Stimulated activated naive B cell treated with anti-CD40 and anti-IgM and Interleukin-4, amounts not matched to agents 10 μg/mL and 1 μg/mL and 100 μg/mL, for 72 hours (primary cell): ENCODE measurements at regions not wholly inside any gene's neighbourhood (a gene's known extent, or its start where the extent isn't known, plus 50 kb on each side); places are given as distances from the start of the nearest gene placed in this dataset.

Experiments used
- ATAC-seq, 2 donors: fragments of 150-1000 bp; cut with Tn5 transposase; replicated peaks; 2 replicates each; pipeline ENCODE4 v1.10.0; 2021; ENCODE audit warnings: moderate library complexity in 1 of 2
- DNase-seq: peaks from one replicate; pipeline ENCODE4 v3.0.0; 2021
- H3K27ac Mint-ChIP-seq: one replicate; pipeline ENCODE4 v1.8.0; 2022; ENCODE audit warnings: mild to moderate bottlenecking, mixed read lengths
- H3K27me3 Mint-ChIP-seq, 2 donors: one replicate each; pipeline ENCODE4 v1.8.0; 2022; ENCODE audit warnings: mixed read lengths in 2 of 2
- H3K36me3 Mint-ChIP-seq, 2 donors: one replicate each; pipeline ENCODE4 v1.8.0; 2022; ENCODE audit warnings: mixed read lengths in 2 of 2, mild to moderate bottlenecking in 1 of 2
- H3K4me1 Mint-ChIP-seq, 2 donors: one replicate each; pipeline ENCODE4 v1.8.0; 2022; ENCODE audit warnings: mixed read lengths in 2 of 2, mild to moderate bottlenecking in 1 of 2
- H3K4me3 Mint-ChIP-seq, 2 donors: one replicate each; pipeline ENCODE4 v1.8.0; 2022; ENCODE audit warnings: mild to moderate bottlenecking in 2 of 2, mixed read lengths in 2 of 2, moderate library complexity in 1 of 2
- H3K9me3 Mint-ChIP-seq, 2 donors: one replicate each; pipeline ENCODE4 v1.8.0; 2022; ENCODE audit warnings: mixed read lengths in 2 of 2, mild to moderate bottlenecking in 1 of 2

DNA sequence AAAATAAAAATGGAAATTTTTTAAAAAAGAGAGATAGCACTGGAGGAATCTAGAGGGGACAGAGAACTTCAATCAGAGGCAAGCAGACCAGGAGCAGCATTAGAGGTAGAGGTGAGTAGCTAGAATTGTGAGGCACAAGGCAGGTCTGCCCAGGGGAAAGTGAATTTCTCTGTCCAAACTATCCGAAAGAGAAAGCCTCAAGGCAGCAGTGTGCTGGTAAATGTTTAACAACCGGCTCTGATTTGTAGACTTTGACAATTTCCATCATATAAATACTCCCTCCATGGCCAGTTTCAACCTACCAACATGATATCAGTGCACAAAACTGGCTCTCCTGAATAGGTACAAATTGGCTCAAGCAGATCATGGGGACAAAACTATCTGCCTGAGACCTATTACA lies 160.6 kb upstream of the EGLN3 start:
- Mint-ChIP-seq H3K4me3 (no peak overlapping the region), H3K27ac (no peak overlapping the region), H3K27me3 (peaks cover 3 to 14% of the 10 kb centered on the region in 2 donors), H3K36me3 (no peaks in the 10 kb centered on the region), H3K4me1 (no peaks in the 10 kb centered on the region), H3K9me3 (peaks cover 4 to 5% of the 10 kb centered on the region in 2 donors)
- no peak for ATAC-seq
- no peak for DNase-seq

DNA sequence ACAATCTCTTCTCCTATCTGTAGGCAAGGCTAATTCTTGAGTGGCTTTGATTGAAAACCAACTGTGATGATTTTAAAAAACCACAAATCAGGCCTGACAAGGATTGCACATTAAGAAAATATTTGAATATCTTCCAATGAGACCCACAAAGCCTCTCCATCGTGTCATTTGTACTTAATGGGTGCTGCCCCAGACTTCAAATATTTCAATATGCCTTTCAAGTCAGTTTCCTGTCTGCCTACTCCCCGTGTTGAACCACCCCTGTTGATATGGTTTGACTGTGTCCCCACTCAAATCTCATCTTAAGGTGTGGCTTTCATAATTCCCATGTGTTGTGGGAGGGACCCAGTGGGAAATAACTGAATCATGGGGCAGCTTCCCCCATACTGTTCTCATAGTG lies 159.7 kb upstream of the EGLN3 start:
- ATAC-seq, result no peak
- DNase-seq, result no peak

DNA sequence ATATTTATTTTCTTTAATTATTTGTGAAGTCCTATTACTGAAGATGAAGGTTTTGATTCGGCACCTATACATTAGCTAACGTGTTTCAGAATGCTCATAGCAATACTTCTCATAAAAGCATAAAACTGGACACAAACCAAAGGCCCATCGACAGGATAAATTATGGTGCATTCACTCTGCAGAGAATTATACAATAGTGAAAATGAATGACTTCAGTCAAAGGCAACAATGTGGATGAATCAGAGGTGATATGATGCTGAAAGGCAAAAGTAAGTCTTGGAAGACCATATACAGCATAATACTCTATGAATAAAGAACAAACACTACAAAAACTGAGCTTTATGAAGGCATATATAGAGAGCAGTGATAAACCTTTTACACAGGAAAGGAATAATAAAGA lies 156.6 kb upstream of the EGLN3 start:
- Mint-ChIP-seq H3K9me3 (no peaks in the 10 kb centered on the region), H3K36me3 (no peaks in the 10 kb centered on the region), H3K27ac (no peak overlapping the region), H3K4me3 (no peak overlapping the region), H3K27me3 (peaks cover 3 to 6% of the 10 kb centered on the region in 2 donors), H3K4me1 (no peaks in the 10 kb centered on the region)
- ATAC-seq (no peak), DNase-seq (no peak)

More for the DNA sequence above, 159.7 kb upstream of the EGLN3 start:
- Mint-ChIP-seq H3K27me3 (peaks cover 3 to 14% of the 10 kb centered on the region in 2 donors), H3K36me3 (no peaks in the 10 kb centered on the region), H3K4me3 (no peak overlapping the region), H3K27ac (no peak overlapping the region), H3K4me1 (no peaks in the 10 kb centered on the region), H3K9me3 (no peaks in the 10 kb centered on the region)

- DNase-seq, result no peak
- H3K36me3 Mint-ChIP-seq, result no peaks in the 10 kb centered on the region
- no peak overlapping the region for H3K27ac Mint-ChIP-seq
- no peaks in the 10 kb centered on the region for H3K4me1 Mint-ChIP-seq
- no peak for ATAC-seq
- no peaks in the 10 kb centered on the region for H3K9me3 Mint-ChIP-seq
- peaks cover 0 to 3% of the 10 kb centered on the region in 2 donors for H3K27me3 Mint-ChIP-seq
- no peak overlapping the region for H3K4me3 Mint-ChIP-seq
Measured at GRCh38 chr14:34106310-34106709, 155.4 kb upstream of the EGLN3 start.

DNA sequence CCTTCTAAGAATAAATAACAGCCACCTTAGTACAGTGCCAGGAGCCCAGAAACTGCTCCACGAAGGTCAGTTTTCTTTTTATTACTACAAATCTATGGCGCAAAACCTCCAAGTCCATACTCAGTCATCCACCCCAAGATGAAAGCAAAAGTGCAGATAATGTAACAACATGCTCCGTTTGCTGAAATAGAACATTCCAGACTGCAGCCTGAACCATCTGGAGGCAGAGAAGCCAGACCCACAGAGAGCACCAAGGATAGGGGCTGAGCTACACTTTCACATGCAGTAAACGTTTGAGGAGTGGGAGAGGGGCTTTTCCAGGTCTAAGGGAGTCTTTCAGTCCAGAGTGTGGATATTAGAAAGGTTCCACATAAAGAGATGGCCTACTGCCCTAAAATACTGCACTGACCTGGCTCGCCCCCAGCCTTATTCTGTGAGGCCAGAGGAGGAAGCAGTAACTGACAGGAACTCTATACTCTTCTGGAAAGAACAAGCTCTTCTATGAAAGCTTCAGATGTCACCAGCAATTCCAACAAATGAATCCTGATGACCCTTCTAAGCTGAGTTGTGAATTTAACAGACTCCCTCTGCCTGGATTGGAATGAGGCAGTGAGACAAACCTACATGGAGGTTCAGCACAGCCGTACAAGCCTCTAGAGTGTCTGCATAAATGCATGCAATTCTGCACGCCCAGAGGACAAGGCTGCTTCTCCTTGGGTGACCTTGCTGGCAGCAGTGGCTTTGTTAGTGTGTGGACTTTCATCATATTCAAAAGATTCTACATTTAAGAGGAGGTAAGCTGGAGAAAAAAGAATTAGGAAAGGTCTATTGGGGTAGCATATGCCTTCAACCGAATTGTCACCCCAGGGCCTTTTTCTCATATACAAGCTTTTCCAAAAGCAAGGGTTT lies 153.9 kb upstream of the EGLN3 start:
- H3K27ac Mint-ChIP-seq, result no peak overlapping the region
- H3K4me3 Mint-ChIP-seq, result no peak overlapping the region
- no peaks in the 10 kb centered on the region for H3K27me3 Mint-ChIP-seq
- H3K9me3 Mint-ChIP-seq, result no peaks in the 10 kb centered on the region
- H3K4me1 Mint-ChIP-seq, result no peaks in the 10 kb centered on the region
- H3K36me3 Mint-ChIP-seq, result no peaks in the 10 kb centered on the region
- ATAC-seq (no peak), DNase-seq (no peak)

DNA sequence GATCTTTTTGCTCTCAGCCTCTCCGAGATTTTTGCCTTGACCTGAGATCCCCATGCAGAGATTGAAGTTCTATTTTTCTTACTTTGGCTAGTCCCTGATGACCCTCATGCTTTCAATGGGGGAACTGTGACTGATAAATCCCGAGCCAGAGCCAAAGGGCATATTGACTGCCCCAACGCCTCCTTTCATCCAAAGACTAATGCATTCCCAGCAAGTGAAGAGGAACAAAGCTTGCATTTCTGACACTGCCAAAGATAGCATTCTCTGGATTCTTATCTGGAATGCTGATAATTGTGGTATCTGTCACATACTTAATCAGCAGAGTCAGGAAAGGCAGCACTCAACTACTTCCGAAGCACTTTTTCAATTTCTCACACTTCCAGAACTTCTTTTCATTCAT lies 152.3 kb upstream of the EGLN3 start:
- Mint-ChIP-seq H3K9me3 (no peaks in the 10 kb centered on the region), H3K36me3 (no peaks in the 10 kb centered on the region), H3K27me3 (no peaks in the 10 kb centered on the region), H3K4me3 (no peak overlapping the region), H3K27ac (no peak overlapping the region), H3K4me1 (no peaks in the 10 kb centered on the region)
- no peak for ATAC-seq
- no peak for DNase-seq

DNA sequence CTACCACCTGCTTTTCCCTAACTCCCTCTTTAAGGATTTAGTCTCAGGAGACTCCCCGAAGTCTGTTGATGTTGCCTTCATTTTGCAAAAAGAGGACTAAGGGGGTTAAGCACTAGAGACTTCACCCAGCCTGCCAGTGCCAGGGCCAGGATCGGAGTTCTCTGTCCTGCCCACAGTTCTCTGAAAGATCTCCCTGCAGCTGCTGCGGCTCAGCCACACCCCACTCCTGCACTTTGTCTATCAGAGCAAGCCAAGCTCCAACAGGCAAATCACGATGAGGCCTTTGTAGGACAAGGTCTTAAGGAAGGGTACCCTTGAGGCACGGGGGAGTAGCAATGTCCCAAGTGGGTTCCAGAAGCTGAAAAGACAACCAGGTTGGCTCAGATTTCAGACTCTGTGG lies 148.8 kb upstream of the EGLN3 start:
- DNase-seq (no peak), ATAC-seq (no peak)
- Mint-ChIP-seq H3K9me3 (no peaks in the 10 kb centered on the region), H3K4me3 (no peak overlapping the region), H3K36me3 (no peaks in the 10 kb centered on the region), H3K4me1 (no peaks in the 10 kb centered on the region), H3K27ac (no peak overlapping the region), H3K27me3 (no peaks in the 10 kb centered on the region)

DNA sequence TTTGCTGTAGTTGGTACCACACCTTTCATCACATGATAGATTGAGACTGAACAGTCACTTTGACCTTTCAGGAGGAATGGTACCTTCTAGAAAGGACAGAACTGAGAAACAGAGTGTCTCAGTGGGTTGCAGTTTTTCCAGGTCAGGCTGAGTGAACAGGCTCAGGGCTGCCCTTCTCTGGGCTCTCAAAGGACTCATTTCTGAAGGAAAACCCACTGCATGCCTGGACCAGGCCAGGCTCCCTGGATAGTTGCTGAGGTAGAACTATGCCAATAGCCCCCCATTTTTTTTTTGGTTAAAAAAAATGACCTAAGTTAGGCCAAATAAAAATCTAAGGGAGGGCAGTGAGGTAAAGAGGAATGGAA lies 148.1 kb upstream of the EGLN3 start:
- H3K4me1 Mint-ChIP-seq, result no peaks in the 10 kb centered on the region
- no peaks in the 10 kb centered on the region for H3K9me3 Mint-ChIP-seq
- H3K27me3 Mint-ChIP-seq, result no peaks in the 10 kb centered on the region
- H3K36me3 Mint-ChIP-seq, result no peaks in the 10 kb centered on the region
- DNase-seq, result no peak
- H3K4me3 Mint-ChIP-seq, result no peak overlapping the region
- ATAC-seq, result no peak
- no peak overlapping the region for H3K27ac Mint-ChIP-seq

DNA sequence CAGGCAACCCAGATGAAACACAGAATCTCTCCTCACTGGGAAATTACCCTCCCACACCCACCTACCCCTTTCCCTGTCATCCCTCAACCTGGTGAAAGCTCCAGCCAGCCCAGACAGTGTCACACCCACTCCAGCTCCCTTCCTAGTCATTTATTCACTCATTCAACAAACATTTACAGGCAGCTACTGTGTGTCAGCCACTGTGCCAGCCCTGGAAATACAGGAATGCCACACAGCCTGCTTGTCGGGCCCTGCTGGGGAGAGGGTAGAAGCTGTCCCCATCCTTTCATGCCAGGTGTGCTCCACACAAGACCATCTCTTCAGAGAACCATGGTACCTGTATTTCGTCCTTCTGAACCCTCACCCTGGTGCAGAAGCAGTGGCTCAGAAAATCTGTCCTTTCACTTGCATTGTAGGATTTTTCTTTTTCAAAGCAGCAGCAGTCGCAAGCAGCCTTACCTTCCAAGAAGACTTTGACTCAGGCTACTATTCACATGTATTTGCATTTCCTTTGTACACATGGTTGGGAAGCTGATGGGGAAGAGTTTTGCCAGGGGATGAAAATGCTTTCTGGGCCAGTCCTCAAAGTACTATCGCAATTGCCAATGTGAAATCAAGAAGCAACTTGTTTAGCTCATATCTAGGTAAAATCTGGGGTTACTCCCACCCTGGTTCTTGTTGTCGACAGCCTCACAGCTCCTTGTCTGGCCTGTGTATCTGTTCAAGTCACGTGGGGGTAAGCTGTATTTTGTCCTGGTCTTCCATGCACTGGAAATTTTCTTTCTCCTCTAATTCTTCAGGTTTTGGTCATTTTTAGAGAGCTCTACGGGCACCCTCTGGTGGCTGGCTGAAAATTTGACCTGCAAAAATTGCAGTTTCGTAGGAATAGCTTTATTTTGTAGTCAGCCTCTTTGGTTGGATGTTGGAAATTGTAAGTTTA lies 147.4 kb upstream of the EGLN3 start:
- Mint-ChIP-seq H3K27ac (no peak overlapping the region), H3K4me1 (no peaks in the 10 kb centered on the region), H3K36me3 (no peaks in the 10 kb centered on the region), H3K4me3 (no peak overlapping the region), H3K27me3 (no peaks in the 10 kb centered on the region), H3K9me3 (no peaks in the 10 kb centered on the region)
- ATAC-seq (no peak), DNase-seq (no peak)

- Mint-ChIP-seq H3K4me1 (no peaks in the 10 kb centered on the region), H3K27me3 (no peaks in the 10 kb centered on the region), H3K27ac (no peak overlapping the region), H3K9me3 (peaks cover 0 to 1% of the 10 kb centered on the region in 2 donors), H3K4me3 (no peak overlapping the region), H3K36me3 (peaks cover 0 to 1% of the 10 kb centered on the region in 2 donors)
- ATAC-seq (no peak), DNase-seq (no peak)
Measured at GRCh38 chr14:34097644-34098043, 146.8 kb upstream of the EGLN3 start.

DNA sequence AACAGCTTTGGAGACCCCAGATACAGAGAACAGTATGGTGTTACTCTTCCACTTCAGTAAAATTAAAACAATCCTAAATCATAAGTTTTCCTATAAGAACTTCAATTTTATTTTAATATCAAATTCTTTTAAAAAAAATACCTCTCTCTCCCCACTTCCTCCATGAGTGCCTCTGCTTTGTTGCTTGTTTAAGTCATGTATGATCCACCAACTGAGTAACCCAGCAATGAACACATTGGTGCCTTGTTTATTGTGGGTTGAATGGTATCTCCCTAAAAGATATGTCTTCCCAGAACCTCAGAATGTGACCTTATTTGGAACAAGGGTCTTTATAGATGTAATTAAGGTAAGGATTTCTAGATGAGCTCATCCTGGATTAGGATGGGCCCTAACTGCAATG lies 143.5 kb upstream of the EGLN3 start:
- Mint-ChIP-seq H3K36me3 (peaks cover 0 to 1% of the 10 kb centered on the region in 2 donors), H3K27ac (no peak overlapping the region), H3K4me1 (peaks cover 0 to 2% of the 10 kb centered on the region in 2 donors)

DNA sequence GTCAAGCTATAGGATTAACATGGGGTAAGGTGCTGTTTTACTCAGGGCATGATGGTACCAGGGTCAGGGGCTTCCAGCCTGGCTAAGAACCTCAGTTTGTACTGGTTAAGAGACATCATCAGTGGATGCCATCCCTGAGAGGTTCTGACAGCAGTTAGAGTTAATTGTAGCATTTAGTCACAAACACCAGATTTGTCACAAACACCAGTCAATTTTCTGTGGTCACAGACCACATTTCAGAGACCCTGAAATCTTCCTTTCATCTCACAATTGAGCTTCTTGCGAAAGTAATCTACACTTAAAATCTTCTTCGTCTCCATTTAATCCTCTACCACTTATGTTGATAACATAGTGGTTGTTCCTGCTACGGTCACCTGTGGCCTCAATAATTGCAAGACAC lies 143.0 kb upstream of the EGLN3 start:
- no peak overlapping the region for H3K27ac Mint-ChIP-seq
- peaks cover 0 to 1% of the 10 kb centered on the region in 2 donors for H3K9me3 Mint-ChIP-seq
- no peak for ATAC-seq
- DNase-seq, result no peak
- no peak overlapping the region for H3K4me3 Mint-ChIP-seq
- peaks cover 0 to 1% of the 10 kb centered on the region in 2 donors for H3K36me3 Mint-ChIP-seq
- peaks cover 0 to 2% of the 10 kb centered on the region in 2 donors for H3K4me1 Mint-ChIP-seq
- H3K27me3 Mint-ChIP-seq, result no peaks in the 10 kb centered on the region

More for the DNA sequence above, 143.5 kb upstream of the EGLN3 start:
- Mint-ChIP-seq H3K27me3 (no peaks in the 10 kb centered on the region), H3K9me3 (peaks cover 0 to 1% of the 10 kb centered on the region in 2 donors), H3K4me3 (no peak overlapping the region)
- DNase-seq (no peak), ATAC-seq (no peak)

- no peaks in the 10 kb centered on the region for H3K27me3 Mint-ChIP-seq
- DNase-seq (no peak), ATAC-seq (peak in 1 of 2 donors; percentile 23)
- H3K9me3 Mint-ChIP-seq, result peaks cover 0 to 1% of the 10 kb centered on the region in 2 donors
- H3K4me1 Mint-ChIP-seq, result peaks cover 0 to 4% of the 10 kb centered on the region in 2 donors
- peaks cover 0 to 1% of the 10 kb centered on the region in 2 donors for H3K36me3 Mint-ChIP-seq
- H3K27ac Mint-ChIP-seq, result no peak overlapping the region
- no peak overlapping the region for H3K4me3 Mint-ChIP-seq
Measured at GRCh38 chr14:34090451-34090850, 139.6 kb upstream of the EGLN3 start.

- Mint-ChIP-seq H3K9me3 (peaks cover 0 to 1% of the 10 kb centered on the region in 2 donors), H3K27me3 (peaks cover 0 to 8% of the 10 kb centered on the region in 2 donors), H3K4me3 (no peak overlapping the region), H3K4me1 (peaks cover 0 to 4% of the 10 kb centered on the region in 2 donors), H3K27ac (no peak overlapping the region), H3K36me3 (peaks cover 0 to 1% of the 10 kb centered on the region in 2 donors)
- DNase-seq (no peak), ATAC-seq (no peak)
Measured at GRCh38 chr14:34088914-34089313, 138.0 kb upstream of the EGLN3 start.
